Kidney (tissue), 13 donors: ENCODE measurements at regions not wholly inside any gene's neighbourhood (a gene's known extent, or its start where the extent isn't known, plus 50 kb on each side); places are given as distances from the start of the nearest gene placed in this dataset.

Experiments
- DNase-seq, 5 donors: peaks; one replicate each; pipeline ENCODE4 v3.0.0-alpha.2; 2013 to 2020
- FAIRE-seq: peaks from 2 replicates; lab custom pipeline; 2012; peaks lifted over from hg19 to GRCh38; lab: Jason Lieb, UNC
- H3K27ac ChIP-seq, 2 donors: one replicate each; pipeline ENCODE4 v1.7.0; 2013; ENCODE audit warnings: low read depth in 2 of 2, low read length in 2 of 2, inconsistent platforms in 1 of 2
- H3K27me3 ChIP-seq: one replicate; pipeline ENCODE4 v1.7.1; 2013; ENCODE audit warnings: low read length, inconsistent platforms; ENCODE audit not compliant: control insufficient read depth, insufficient read depth
- H3K36me3 ChIP-seq, 3 donors: one replicate each; pipeline versions ENCODE4 v1.7.0 to v1.7.1; 2013; ENCODE audit warnings: low read length in 3 of 3, control low read depth in 1 of 3, inconsistent platforms in 1 of 3; ENCODE audit not compliant: insufficient read depth in 3 of 3, control insufficient read depth in 2 of 3
- H3K4me1 ChIP-seq, 3 donors: one replicate each; pipeline versions ENCODE4 v1.7.0 to v1.7.1; 2013; ENCODE audit warnings: low read length in 3 of 3, inconsistent platforms in 1 of 3, low read depth in 1 of 3; ENCODE audit not compliant: control insufficient read depth in 2 of 3, insufficient read depth in 2 of 3
- H3K4me3 ChIP-seq, 3 donors: one replicate each; pipeline versions ENCODE4 v1.7.0 to v1.8.1; 2013; ENCODE audit warnings: low read length in 3 of 3, control low read depth in 1 of 3, inconsistent platforms in 1 of 3
- H3K9ac ChIP-seq, 3 donors: one replicate each; pipeline versions ENCODE4 v1.7.0 to v1.7.1; 2013; ENCODE audit warnings: low read length in 3 of 3, control low read depth in 1 of 3, inconsistent platforms in 1 of 3
- H3K9me3 ChIP-seq, 3 donors: one replicate each; pipeline versions ENCODE4 v1.7.0 to v1.7.1; 2013; ENCODE audit warnings: low read length in 3 of 3, control low read depth in 1 of 3, inconsistent platforms in 1 of 3; ENCODE audit not compliant: control insufficient read depth in 2 of 3, insufficient read depth in 1 of 3
- CTCF ChIP-seq: IDR thresholded peaks from 3 replicates; pipeline ENCODE4 v1.5.1; 2012; ENCODE audit warnings: mild to moderate bottlenecking, moderate library complexity, borderline replicate concordance; ENCODE audit not compliant: insufficient read depth; ENCODE audit errors: extremely low read depth
- intact Hi-C: fragments of 100-400 bp; cut with DNase I; formaldehyde crosslinking; loops from one replicate; pipeline ENCODE4 v1.11.1; 2022
- donor health status: control.
- donor health status: control.
- donor health status: control.
- donor health status: control.
- donor health status: control.
- donor health status: DM: yes; HTN: yes; CAD: no.
- donor health status: Normal renal cell carcinoma (clear cell type).

DNA sequence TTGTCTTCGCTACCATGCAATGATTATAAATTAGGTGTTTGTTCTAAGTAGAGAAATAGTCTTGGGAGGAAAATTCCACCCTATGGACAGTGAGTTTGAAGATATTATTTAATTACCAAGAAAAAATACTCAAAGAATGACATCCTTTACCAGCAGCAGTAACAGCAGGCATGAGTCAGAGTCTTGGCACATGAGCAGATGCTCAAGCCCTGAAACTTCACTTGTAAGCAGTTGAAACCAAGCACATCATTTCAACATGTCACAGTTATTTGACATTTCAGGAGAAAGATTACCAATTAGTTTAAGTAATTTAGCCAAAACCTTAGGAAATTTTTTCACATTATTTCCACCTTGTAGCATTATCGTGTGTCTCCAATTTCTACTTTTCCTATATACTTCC is 99.2 kb downstream of the C12orf50 start:
- no peak for DNase-seq
- H3K36me3 ChIP-seq, result no peaks in the 10 kb centered on the region
- H3K27me3 ChIP-seq, result no peaks in the 10 kb centered on the region
- TF ChIP-seq CTCF, result no peak
- H3K4me1 ChIP-seq, result no peaks in the 10 kb centered on the region
- no peak overlapping the region for H3K27ac ChIP-seq
- no peaks in the 10 kb centered on the region for H3K9me3 ChIP-seq
- FAIRE-seq, result no peak
- H3K4me3 ChIP-seq, result no peak overlapping the region
- H3K9ac ChIP-seq, result no peak overlapping the region
- intact Hi-C loops, result no loop called here

DNA sequence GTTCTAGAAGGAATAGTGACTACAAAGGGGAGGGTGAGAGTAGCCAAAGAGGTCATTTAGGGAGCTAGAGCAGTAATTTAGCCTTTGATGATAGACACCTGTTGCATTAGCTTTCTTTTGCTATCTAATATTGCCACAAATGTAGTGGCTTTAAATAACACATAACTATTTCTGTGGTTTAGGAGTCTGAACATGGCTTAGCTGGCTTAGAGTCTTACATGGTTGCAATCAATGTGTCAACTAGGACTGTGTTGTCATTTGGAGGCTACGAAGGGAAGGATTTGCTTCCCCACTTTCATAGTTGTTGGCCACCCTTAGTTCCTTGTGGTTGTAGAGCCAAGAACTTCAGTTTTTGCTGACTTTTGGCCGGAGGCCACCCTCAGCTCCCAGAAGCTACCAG is 99.9 kb downstream of the C12orf50 start:
- no peak for TF ChIP-seq CTCF
- Histone ChIP-seq H3K9me3 (no peaks in the 10 kb centered on the region), H3K4me1 (no peaks in the 10 kb centered on the region), H3K4me3 (no peak overlapping the region), H3K27me3 (no peaks in the 10 kb centered on the region), H3K36me3 (no peaks in the 10 kb centered on the region), H3K9ac (no peak overlapping the region), H3K27ac (no peak overlapping the region)
- FAIRE-seq, result no peak
- intact Hi-C loops, result no loop called here
- DNase-seq, result no peak

DNA sequence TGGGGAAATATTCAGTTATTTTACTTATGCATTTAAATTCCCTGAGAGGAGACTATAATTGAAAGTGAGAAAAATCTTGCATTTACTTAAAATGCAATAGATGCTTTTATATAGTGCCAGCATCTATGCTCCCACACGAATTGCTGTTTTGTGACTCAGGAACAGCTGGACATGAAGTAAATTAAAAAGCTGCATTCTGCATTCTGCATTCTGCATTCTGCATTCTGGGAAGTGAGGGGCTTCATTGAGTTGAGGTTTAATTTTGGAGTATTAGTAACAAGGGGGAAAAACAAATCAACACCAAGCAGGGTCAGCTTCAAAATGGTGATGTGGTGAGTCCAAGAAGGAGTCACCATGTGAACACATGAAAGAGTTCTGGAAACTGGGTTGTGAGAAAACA is 101.2 kb downstream of the C12orf50 start:
- Histone ChIP-seq H3K27ac (no peak overlapping the region), H3K4me1 (no peaks in the 10 kb centered on the region), H3K9me3 (no peaks in the 10 kb centered on the region), H3K27me3 (no peaks in the 10 kb centered on the region), H3K36me3 (no peaks in the 10 kb centered on the region), H3K4me3 (no peak overlapping the region), H3K9ac (no peak overlapping the region)
- FAIRE-seq (no peak), DNase-seq (no peak)
- TF ChIP-seq CTCF, result no peak
- intact Hi-C loops, result no loop called here

GRCh38 chr12:87925021-87925420 is 104.2 kb downstream of the C12orf50 start:
- no peak for TF ChIP-seq CTCF
- Histone ChIP-seq H3K9me3 (no peaks in the 10 kb centered on the region), H3K9ac (no peak overlapping the region), H3K36me3 (no peaks in the 10 kb centered on the region), H3K27ac (no peak overlapping the region), H3K27me3 (no peaks in the 10 kb centered on the region), H3K4me3 (no peak overlapping the region), H3K4me1 (no peaks in the 10 kb centered on the region)
- DNase-seq (no peak), FAIRE-seq (no peak)
- intact Hi-C loops, result no loop called here
